AG04450 (cell line): ENCODE measurements at regions not wholly inside any gene's neighbourhood (a gene's known extent, or its start where the extent isn't known, plus 50 kb on each side); places are given as distances from the start of the nearest gene placed in this dataset.
"Not testable (repeated sequence)": the region's sequence is repeated elsewhere in the genome, so short reads cannot be mapped to it uniquely, and the experiment has no call there.

Source experiments
- CTCF ChIA-PET: fragments of 300-600, 350-600 bp; formaldehyde crosslinking; extraction: SDS; loops from one replicate; lab custom pipeline; 2022; ENCODE audit warnings: antibody characterized with exemption, inconsistent platforms; lab: Charles Lee
- POLR2A ChIA-PET: fragments of 350-600 bp; formaldehyde crosslinking; extraction: SDS; loops from one replicate; lab custom pipeline; 2021; ENCODE audit warnings: antibody characterized with exemption, inconsistent platforms; lab: Yijun Ruan, JAX
- DNase-seq: peaks from one replicate; pipeline ENCODE4 v3.0.0-alpha.2; 2011; ENCODE audit warnings: low read depth, low spot score
- H3K27ac ChIP-seq: one replicate; pipeline ENCODE4 v1.5.1; 2012; ENCODE audit warnings: low read depth, low read length, control low read depth
- H3K27me3 ChIP-seq: one replicate; pipeline ENCODE4 v1.6.0; 2012; ENCODE audit warnings: low read length; ENCODE audit not compliant: control insufficient read depth, insufficient read depth
- H3K4me3 ChIP-seq: 2 replicates; pipeline ENCODE4 v1.5.1; 2011; ENCODE audit warnings: mild to moderate bottlenecking, low read depth, low read length, control low read depth
- H3K9me3 ChIP-seq: 2 replicates; pipeline ENCODE4 v1.5.1; 2012; ENCODE audit warnings: low read length; ENCODE audit not compliant: control insufficient read depth, insufficient read depth
- CTCF ChIP-seq: IDR thresholded peaks from 2 replicates; pipeline ENCODE4 v1.5.1; 2011; ENCODE audit warnings: low read depth, low read length, control low read depth, inconsistent platforms

- DNase-seq = no peak
- no peak overlapping the region for H3K4me3 ChIP-seq
- H3K27me3 ChIP-seq = no peaks in the 10 kb centered on the region
- CTCF ChIA-PET = no interaction called here
- no peaks in the 10 kb centered on the region for H3K9me3 ChIP-seq
- POLR2A ChIA-PET = no interaction called here
- H3K27ac ChIP-seq = no peak overlapping the region
- TF ChIP-seq CTCF = no peak
These were observed 403.3 kb downstream of the SUCLG1 start for GRCh38 chr2:84055816-84056215.

- DNase-seq, H3K9me3 ChIP-seq, H3K4me3 ChIP-seq, POLR2A ChIA-PET, H3K27ac ChIP-seq, CTCF ChIA-PET, H3K27me3 ChIP-seq: not testable (repeated sequence)
These were observed 404.5 kb downstream of the SUCLG1 start for GRCh38 chr2:84054577-84054976.

GRCh38 chr2:84052913-84053312, 406.2 kb downstream of the SUCLG1 start:
- ChIA-PET POLR2A (no interaction called here), CTCF (no interaction called here)
- no peak overlapping the region for H3K27ac ChIP-seq
- H3K4me3 ChIP-seq = no peak overlapping the region
- no peaks in the 10 kb centered on the region for H3K27me3 ChIP-seq
- H3K9me3 ChIP-seq = no peaks in the 10 kb centered on the region
- DNase-seq = no peak
- TF ChIP-seq CTCF = no peak

GRCh38 chr2:84052043-84052442, 407.0 kb downstream of the SUCLG1 start:
- Histone ChIP-seq H3K9me3 (no peaks in the 10 kb centered on the region), H3K27ac (no peak overlapping the region), H3K27me3 (no peaks in the 10 kb centered on the region), H3K4me3 (no peak overlapping the region)
- DNase-seq = no peak
- ChIA-PET CTCF (no interaction called here), POLR2A (no interaction called here)
- no peak for TF ChIP-seq CTCF

- H3K27me3 ChIP-seq = no peaks in the 10 kb centered on the region
- POLR2A ChIA-PET = no interaction called here
- H3K9me3 ChIP-seq = no peaks in the 10 kb centered on the region
- TF ChIP-seq CTCF = no peak
- no peak for DNase-seq
- no peak overlapping the region for H3K27ac ChIP-seq
- CTCF ChIA-PET = no interaction called here
- no peak overlapping the region for H3K4me3 ChIP-seq
These were observed 410.1 kb downstream of the SUCLG1 start for GRCh38 chr2:84048964-84049363.

- Histone ChIP-seq H3K27me3 (no peaks in the 10 kb centered on the region), H3K9me3 (no peaks in the 10 kb centered on the region), H3K27ac (no peak overlapping the region), H3K4me3 (no peak overlapping the region)
- CTCF ChIA-PET = interaction anchor here (0.6 kb wide), 2 partner anchors 19 to 274 kb away, joined by 3 to 6 read pairs; no protein-coding TSS in a partner anchor
- no peak for TF ChIP-seq CTCF
- POLR2A ChIA-PET = no interaction called here
- DNase-seq = no peak
These were observed 417.6 kb downstream of the SUCLG1 start for GRCh38 chr2:84041506-84041905.
